ENCODE measurements at regions not wholly inside any gene's neighbourhood (a gene's known extent, or its start where the extent isn't known, plus 50 kb on each side); places are given as distances from the start of the nearest gene placed in this dataset.
"Not testable (repeated sequence)": the region's sequence is repeated elsewhere in the genome, so short reads cannot be mapped to it uniquely, and the experiment has no call there.

DNA sequence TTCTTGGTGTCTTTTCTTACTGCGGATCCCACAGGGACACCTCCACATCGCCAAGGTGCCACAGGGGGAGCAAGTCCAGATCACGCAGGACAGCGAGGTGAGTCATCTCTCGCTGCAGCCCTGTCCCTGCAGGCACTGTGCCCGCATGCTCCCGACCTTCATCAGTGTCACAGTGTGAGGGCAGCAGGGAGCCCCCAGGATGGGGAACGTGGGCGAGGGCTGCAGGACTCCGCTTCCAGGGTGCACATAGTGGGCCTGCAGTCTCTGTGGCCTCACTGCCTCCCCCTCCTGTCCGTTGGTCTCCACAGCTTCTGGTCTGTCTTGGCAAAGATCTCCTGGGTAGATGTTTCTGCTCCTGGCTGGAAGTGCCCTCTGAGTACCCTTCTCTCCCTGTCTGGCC, 78.0 kb downstream of the NPIPB11 start:
- DNase-seq: not testable (repeated sequence)

DNA sequence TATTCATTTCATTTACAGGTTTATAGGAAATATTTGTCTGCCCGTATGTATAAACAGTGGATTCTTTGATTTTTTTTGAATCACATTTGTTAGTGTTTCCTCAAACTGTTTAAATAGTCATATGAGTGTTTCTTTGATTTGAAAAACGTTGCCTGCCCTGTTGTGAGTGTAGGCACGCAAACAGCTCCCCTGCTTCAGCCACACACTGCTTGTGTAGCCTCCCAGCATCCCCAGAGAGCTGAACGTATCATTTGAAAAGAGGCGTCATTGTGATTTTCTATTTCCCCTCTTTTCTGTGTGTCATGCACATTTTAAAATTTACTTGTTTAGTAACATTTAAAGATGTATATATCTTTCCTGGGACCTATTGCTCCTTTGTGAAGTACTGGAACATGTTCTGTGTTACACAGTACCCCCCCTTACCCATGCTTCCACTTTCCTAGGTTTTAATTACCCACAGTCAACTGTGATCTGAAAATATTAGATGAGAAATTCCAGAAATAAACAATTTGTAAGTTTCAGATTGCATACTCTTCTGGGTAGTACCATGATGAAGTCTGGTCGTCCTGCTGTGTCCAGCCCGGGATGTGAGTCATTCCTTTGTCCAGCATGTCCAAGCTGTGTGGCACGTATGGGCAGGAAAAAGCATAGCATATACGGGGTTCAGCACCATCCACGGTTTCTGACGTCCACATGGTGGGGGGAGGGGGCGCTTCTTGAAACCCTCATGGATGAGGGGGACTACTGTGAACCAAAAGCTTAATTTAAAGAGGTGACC, 78.7 kb downstream of the NPIPB11 start:
- not testable (repeated sequence) for DNase-seq

DNA sequence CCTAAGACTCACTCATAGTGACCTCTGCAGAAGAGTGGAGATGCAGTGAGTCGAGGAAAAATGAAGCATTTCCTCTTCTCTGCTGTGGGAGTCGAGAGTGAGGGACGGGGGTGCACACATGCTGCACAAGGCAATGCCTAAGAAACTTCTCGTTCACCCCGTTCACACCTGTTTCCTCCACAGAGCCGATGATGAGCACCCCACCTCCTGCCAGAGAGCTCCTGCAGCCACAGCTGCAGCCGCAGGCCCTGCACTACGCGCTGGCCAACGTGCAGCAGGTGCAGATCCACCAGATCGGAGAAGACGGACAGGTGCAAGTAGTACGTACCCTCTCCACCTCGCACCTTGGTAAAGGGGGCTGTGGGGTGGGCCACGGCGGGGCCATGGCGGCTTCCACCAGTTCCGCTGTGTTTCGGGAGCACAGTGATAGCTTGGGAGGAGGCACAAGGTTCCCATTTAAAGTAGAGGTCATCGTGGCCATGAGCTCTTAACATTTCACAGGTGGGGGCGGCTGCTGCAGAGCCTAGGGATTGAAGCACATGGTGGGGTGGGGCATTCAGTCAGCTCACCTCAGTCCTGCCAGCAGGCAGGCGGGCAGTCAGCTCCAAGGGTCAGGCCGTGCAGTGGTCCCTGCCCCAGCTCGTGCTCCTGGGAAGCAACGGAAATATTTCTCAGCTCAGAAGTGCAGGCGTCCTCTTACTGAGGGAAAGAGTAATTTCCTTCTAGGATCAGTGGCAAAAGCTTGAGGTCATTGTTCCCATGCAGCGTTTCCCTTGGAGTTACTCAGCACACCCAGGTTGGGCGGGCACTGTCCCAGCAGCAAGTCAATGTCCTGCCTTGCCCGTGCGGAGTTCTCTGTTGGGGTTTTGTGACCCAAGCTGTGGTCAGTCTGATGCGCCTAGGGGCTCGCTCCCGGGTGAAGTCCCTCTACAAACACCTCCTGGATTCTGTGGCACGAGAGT, 80.1 kb downstream of the NPIPB11 start:
- not testable (repeated sequence) for DNase-seq

DNA sequence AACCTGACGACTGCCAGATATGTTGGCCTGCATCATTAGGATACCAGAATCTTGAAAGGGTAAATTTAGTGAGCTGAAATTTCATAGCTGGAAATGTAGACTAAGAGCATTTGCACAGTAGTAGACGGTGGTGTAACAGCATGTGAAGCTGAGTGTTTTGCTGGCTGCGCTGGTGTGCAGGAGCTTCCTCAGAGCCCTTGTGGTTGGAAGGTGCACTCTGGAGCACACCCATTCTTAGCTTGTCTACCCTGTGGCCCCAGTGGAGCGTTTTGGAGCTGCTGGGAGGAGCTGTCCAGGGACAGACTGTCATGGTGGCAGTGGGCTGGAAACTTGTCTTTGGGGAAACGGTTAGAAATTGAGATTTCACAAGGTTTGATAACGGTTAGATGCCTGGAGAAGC, 82.8 kb downstream of the NPIPB11 start:
- DNase-seq: not testable (repeated sequence)

DNA sequence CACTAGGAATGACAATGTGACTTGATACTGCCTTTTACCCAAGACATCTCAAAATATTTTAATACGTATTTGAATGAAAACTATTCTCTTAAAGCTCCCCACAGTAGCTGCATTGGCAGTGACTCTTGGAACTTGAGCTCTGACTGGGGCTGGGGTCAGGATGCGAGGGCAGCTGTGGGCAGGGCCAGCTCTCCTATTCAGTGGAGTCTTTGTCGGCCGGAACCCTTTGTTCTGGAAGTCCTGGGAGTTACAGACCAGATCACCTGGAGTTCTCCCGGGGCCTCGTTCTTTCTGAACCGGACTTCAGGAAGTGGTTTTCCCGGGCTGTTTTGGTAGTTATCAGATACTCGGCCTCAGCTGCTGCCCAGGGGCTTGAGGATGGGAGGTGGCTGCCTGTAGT, 84.9 kb downstream of the NPIPB11 start:
- no peak for DNase-seq

DNA sequence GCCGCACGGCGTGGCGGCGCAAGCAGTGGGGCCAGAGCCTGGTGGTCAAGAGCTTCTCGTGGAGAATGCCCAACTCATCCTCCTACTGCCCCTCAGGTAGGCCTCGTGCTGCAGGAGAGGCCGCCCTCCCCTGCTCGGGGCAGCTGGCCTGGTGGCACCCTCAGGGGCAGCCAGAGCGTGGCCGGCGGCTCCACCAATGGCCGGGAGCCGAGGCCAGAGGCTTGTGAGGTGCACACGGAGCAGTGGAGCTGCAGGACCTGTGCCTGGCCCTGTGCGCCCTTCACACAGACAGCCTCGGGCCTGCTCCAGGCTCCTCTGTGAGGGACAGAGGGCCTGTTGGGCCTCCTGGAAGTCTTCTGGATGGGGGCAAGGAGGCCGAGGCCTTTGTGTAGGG, 85.5 kb downstream of the NPIPB11 start:
- DNase-seq: no peak

DNA sequence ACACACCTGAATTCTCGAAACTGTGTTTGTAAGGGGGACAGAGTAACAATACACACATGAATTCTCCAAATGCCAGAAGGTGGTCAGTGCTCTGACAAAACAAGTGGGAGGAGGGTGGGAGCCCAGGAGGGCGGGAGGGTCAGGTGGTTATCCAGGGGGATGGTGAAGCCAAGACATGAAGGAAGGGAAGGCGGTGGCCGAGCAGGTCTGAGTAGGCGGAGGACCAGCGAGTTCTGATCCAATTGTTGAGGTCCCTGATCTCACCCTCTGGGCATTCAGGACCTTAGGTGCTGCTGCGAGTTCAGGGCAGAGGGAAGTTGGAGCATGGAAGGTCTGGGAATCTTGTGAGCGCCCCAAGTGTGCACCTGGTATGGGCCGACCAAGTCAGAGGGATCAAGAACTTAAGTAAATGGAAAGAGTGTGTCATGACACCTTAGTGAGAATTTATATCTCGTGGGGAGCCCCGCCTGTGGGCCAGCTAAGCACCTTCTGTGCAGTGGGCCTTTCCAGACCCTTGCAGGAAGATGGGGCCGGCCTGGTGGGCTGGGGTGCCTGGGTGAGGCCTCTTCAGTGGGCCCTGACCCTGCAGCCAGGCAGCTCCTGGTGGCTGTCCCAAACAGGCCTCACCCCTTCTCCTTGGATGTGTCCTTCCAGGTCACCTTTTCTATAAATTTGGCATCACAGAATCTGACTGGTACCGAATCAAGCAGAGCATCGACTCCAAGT, 86.1 kb downstream of the NPIPB11 start:
- DNase-seq: no peak

DNA sequence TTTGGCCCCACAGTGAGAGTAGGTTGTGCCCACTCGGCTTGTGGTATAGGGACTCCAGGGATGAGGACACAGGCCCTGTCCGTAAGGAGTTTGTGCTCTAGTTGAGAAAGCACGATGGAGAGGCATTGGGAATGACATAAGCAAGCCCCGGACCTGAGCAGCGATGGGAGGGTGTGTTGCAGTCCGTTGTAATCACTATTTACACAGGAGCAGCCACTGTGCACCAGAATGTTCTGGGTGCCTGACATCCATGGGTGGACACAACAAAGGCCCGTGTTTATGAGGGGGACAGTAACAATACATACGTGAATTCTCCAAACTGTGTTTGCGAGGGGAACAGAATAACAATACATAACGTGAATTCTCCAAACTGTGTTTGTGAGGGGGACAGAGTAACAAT, 86.8 kb downstream of the NPIPB11 start:
- DNase-seq: no peak

DNA sequence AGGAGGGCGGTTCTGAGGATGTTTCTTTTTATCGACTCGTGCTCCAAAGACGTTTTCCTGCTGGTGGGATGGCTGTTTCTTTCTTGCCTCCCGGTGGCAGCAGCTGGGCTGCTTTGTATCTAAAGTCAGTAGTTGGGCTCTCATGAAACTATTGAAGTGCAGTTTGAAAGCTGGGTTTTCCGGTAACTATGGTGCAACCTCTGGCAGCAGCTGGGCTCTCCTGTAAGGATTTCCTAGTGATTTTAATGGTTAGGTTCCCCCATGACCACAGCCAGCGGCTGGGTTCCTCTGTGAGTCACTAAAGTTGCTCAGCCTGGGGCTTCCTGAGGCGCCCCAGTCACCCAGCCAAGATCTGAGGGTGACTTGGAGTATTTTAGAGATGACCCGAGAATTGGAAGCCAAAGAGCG, 87.9 kb downstream of the NPIPB11 start:
- not testable (repeated sequence) for DNase-seq

DNA sequence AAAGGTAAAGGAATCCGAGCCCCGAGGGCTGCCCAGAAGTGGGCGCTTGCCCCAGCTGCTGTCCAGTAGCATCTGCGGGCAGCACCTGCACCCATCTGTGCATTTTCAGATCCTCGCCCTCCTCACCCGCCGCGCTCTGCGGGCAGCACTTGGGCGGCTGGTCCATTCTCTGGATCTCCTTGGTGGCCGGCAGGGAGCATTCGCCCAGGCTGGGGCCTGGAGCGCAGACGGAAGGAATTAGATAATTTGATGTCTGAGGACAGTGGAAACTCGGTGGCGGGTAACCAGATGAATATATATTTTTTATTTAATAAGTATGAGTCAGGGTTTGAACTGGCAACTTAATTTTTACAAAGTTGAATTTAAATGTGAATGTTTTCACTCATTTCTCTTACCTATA, 88.5 kb downstream of the NPIPB11 start:
- DNase-seq: no peak

DNA sequence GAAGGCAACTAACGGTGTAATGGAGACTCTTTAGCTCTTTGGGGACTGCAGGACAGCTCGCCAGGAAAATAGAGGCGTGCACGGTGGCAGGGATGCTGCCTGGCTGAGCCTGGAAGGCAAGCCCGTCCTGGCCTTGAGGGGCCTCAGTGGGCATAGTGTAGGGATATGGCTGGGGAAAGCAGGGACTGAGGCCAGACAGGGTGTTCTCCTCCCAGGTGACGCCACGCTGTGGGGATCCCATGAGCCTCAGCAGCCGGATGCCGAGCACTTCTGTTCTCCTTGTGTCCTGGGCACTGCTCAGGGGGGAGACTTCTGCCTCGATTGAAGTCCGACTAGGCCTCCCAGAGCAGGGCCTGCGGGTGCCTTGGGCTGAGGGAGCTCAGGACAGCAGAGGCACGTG, 89.2 kb downstream of the NPIPB11 start:
- DNase-seq: no peak

DNA sequence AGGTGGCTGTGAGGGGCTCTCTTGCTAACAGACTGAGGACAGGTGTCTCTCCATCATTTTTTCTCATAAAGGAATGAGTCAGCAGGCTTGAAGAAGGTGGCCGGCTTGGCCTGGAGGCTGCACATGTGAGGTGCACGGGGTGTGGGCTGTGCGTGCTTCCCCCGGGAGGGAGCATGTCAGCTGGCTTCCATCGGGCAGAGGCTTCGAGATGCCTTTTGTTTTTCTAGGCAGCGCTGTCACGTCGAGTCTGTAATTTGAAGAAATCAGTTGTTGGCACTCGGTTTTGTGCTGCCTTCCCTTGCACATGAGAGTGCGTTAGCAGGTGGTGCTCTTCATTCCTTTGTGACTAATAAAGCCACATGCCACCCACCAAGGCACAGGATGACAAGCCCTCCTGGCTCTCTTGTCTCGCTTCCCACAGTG, 89.7 kb downstream of the NPIPB11 start:
- peak; percentile 10 to 73 (median 44) for DNase-seq

DNA sequence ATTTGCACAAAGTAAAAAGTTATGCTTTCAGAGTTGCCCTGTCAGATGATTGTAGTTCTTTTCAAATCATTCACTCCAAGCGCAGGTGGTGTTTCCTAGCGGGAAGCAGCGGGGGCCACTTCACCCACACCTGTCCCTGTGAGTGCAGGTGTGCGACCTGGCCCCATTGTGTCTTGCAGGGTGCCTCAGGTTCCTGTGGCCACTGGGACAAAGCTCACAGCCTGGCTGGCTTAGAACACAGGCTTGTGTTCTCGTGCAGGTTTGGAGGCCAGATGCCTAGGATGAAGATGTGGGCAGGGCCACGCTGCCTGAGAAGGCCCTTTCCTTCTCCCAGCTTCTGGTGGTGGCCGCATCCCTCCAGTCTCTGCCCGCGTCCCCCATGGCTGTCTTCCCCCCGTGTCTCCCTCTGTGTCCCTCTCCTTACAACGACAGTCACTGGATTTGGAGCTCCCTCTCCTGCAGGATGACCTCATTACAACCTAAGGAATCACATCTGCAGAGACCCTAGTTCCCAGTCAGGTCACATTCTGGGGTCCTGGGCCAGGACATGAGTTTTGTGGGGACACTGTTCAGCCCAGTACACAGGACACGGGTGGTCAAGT, 90.5 kb downstream of the NPIPB11 start:
- peak; percentile 28 to 88 (median 73) for DNase-seq

DNA sequence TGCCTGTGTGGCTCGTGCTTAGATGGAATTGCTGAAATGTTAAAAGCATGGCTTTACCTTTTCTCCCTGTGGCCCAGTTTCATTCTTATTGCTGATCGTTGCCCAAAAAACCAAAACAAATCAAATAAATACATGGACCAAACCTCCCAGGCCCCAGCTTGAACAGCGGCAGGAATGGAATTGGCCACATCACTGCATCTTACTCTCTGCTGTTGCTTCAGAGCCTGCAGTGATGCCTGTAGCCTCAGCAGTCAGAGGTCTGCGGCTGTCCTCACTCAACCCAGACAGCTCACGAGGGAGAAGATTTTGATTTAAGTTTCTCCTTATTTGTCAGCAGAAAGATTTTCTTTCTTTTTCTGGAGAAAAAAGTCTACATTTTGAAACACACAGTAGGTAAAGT, 91.5 kb downstream of the NPIPB11 start:
- DNase-seq: no peak

DNA sequence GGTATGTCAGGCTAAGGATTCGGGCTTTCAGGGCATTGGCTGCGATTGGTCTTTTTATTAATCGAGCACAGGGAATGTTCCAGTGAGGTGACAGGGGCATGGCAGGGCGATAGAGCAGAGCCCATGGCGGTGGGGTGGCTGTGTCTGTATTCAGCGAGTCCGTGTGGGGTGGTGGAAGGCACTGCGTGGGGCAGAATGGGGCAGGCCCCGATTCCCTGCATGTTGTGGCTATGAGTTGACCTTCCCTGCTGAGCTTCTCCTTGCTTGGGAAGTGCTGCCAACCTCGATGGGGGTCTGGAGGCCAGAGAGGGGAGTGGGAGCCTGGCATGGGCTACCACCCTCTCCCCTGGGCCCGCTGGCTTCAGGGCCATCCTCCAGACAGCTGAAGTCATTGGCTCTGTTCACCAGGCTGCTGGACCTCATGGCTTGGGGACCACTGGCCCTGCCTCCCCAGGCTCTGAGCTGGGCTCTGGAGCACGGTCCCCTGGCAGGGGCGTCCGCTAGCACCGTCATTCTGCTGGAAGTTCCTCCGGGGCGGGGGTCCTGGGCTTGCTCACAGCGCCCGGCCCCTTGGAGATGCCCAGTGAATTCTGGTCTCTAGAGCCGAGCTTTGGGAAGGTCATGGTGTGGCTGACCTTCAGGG, 92.1 kb downstream of the NPIPB11 start:
- DNase-seq: no peak

DNA sequence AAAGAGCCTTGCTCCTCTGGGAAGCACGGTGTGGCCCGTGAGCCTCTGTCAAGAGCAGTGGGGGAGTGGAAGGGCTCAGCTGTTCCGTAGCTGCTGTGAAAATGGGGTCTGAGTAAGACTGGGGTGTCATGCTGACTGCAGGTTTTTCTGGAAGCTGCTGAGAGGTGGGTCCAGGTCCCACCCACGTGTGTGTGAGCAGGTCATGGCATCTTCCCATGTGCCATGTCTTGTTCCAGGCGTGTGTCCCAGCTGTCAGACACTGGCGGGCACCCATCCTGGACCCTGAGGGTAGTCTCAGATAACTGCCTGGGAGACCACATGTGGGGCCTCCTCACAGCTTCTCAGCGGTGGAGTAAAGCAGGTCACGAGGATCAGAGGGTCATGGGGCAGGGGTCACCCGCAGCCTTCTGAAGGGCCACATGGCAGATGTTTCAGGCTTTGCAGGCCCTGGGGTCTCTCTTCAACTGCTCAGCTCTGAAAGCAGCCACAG, 92.9 kb downstream of the NPIPB11 start:
- no peak for DNase-seq

DNA sequence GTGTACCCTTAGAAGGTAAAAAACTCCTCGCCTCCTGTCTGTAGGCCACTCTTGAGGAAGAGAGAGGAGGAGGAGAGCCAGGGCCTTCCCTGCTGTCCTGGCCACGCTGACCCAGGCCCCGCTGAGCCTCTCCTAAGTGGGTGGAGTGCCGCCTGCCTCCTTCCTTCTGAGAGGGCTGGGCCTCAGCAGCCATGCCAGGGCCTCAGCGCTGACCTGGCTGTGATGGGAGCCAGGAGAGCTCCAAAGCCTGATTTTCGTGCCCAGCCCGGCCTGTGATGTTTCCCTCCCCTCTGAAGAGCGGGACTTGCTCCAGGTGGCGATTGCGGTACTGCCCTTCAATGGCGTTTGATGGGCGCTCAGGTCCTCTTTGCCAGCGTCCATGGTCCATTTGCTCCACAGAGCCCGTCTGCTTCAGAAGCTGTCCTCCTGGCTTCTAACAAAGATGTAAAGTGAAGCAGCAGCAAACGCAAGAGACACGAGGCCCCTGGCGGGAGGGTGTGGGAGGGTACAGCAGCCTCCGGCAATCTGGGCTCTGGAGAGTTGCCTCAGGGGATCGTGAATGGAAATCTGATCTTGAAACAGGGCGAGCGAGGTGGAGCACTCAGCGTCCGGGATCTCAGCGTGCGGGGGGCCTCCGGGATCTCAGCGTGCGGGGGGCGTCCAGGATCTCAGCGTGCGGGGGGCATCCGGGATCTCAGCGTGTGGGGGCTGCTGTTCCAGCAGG, 93.5 kb downstream of the NPIPB11 start:
- peak in 2 of 3 experiments; percentile 7 to 57 for DNase-seq

DNA sequence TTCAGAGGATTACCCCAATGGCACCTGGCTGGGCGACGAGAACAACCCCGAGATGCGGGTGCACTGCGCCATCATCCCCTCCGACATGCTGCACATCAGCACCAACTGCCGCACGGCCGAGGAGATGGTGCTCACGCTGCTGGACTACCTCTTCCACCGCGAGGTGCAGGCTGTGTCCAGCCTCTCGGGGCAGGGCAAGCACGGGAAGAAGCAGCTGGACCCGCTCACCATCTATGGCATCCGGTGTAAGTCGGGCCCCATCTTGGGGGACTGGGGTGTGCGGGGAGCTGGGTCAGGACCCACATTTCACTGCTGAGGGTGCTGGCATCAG, 94.2 kb downstream of the NPIPB11 start:
- DNase-seq: not testable (repeated sequence)

DNA sequence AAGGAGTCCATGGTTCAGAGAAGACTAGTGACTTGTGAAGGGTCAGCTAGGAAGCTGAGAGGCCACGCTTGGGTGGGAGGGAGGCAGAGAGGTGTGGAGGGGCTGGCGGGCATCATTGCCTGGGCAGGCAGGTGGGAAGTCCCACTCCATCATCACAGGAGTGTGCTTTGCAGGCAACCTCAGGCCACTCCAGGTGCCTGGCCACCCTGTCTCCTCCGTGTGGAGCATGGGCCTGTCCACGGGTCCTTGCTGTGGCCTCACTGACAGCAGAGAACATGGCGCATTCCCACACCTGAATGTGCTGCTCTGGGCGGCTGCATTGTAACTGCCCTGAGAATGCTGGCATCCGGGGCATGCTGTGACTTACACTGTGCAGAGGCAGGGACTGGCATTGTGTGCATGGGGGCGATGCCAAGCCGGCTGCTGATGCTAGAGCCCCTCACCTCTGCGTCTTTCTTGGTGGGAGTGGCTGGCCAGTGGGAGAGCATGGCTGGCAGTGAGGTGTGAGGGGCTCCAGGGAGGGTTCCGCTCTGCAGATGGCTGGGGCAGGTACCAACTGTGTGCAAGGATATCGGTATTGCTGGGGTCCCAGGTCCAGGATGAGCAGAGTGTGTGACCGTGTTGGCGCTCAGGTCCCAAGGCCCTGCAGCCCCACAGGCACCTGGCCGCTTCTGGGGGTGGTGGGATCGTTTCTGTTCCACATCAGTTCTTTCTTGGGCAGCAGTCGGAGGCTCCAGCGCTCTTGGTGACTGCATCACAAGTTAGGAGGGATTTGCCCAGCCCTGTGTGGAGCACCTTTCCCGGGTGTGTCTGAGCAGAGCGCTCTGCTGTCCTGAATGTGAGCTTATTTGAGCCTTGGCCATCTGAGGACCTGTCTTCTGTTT, 94.8 kb downstream of the NPIPB11 start:
- no peak for DNase-seq

DNA sequence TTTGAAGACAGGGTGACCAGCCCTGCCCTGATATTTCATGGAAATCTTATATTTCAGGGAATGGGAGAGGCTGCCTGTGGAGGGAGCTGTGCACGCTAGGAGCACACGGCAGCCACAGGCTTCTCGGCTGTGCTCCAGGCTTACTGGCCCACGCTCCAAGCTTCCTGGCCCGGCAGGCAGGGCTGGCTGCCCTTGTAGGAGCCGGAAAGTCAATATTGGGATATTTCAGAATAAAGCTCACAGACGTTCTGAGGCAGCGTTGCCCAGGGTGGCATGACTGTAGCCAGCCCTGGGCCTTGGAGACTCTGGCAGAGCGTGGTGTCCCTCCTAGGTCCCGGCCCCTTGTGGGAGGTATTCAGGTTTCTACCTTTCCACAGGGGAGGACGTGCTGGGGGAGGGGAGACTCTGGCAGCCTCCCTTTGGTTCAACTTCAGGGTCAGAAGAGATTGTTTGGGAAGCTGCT, 95.6 kb downstream of the NPIPB11 start:
- DNase-seq: no peak

Measured in NCI-H1417 (cell line).